Fibroblast of the aortic adventitia (primary cell): ENCODE measurements at regions not wholly inside any gene's neighbourhood (a gene's known extent, or its start where the extent isn't known, plus 50 kb on each side); places are given as distances from the start of the nearest gene placed in this dataset.

Experiments used
- DNase-seq: peaks from one replicate; pipeline ENCODE4 v3.0.0-alpha.2; 2010; ENCODE audit warnings: low read depth
- H3K4me3 ChIP-seq: 2 replicates; pipeline ENCODE4 v1.5.1; 2011; ENCODE audit warnings: low read depth, mild to moderate bottlenecking, control low read depth, low read length, moderate library complexity
- TF ChIP-seq, protein P1 (sequence below): IDR thresholded peaks from 2 replicates; pipeline ENCODE4 v1.5.1; 2011; ENCODE audit warnings: mild to moderate bottlenecking, low read length, control low read depth, inconsistent platforms; ENCODE audit not compliant: insufficient read depth

DNA sequence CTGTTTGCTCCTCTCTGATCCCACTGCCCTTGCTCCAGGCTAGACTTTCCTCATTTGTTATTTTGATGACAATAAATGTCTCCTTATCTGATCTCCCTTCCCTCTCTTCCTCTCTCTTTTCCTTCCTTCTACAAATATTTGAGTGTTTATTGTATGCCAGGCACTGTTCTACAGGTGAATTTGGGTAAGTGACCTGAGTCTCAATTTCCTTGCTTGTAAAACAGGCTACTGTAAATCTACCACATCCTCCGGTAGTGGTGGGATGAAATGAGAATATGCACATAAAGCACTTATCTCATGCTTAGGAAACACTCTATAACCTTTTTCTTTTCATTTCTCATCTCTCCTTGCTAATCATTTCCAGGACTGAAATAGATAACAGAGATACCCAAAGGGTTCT is 86.4 kb downstream of the HMHB1 start:
- DNase-seq: no peak
- TF ChIP-seq, protein P1, sequence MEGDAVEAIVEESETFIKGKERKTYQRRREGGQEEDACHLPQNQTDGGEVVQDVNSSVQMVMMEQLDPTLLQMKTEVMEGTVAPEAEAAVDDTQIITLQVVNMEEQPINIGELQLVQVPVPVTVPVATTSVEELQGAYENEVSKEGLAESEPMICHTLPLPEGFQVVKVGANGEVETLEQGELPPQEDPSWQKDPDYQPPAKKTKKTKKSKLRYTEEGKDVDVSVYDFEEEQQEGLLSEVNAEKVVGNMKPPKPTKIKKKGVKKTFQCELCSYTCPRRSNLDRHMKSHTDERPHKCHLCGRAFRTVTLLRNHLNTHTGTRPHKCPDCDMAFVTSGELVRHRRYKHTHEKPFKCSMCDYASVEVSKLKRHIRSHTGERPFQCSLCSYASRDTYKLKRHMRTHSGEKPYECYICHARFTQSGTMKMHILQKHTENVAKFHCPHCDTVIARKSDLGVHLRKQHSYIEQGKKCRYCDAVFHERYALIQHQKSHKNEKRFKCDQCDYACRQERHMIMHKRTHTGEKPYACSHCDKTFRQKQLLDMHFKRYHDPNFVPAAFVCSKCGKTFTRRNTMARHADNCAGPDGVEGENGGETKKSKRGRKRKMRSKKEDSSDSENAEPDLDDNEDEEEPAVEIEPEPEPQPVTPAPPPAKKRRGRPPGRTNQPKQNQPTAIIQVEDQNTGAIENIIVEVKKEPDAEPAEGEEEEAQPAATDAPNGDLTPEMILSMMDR: no peak
- no peak overlapping the region for H3K4me3 ChIP-seq

DNA sequence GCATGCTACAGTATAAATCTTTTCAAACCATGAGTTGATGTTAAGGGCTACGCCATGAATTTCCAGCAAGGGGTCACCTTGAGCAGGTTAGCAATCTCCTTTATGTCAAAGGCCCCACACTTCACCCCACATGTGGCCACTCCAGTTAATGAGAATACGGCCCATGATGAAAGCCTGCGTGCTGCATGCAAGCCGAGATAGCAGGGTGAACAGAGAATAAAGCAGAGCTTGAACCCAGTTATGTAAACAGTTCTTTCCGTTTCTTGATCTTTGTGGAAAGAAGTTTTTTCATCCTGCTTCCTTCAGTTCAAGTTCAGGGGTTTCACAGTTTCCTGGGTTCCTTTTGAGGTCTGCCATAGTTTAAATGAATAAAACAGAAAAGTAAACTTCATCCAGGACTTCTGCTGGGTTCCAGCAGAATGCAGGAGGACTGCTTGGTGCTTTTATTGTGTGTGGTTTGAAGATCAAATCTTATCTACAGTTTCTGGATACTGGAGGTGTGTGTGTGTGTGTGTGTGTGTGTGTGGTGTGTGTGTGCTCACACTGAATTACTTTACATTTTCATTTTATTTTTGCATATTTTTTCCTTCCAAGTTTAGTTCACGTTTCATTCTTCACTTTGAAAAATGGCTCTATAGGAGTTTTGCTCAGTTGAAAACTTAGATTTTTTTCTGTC is 87.1 kb downstream of the HMHB1 start:
- TF ChIP-seq, protein P1: no peak
- no peak overlapping the region for H3K4me3 ChIP-seq
- no peak for DNase-seq

DNA sequence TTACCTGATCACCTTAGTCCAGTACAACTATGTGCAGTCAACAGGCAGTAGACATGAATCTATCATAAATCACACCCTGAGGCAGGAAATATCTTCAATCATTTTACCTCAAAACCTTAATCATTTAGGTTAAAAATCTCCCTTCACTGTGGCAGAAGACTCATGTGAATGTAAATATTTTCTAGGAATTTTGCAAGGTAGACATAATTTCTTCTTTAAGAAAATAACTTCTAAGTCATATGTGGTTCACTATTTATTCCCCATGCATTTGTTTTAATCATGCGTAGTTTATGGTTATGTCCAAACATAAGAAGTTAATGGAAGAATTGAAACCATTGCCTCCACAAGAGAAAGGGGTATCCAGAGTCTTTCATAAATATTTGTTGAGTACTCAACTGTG is 97.0 kb downstream of the HMHB1 start:
- no peak overlapping the region for H3K4me3 ChIP-seq
- TF ChIP-seq, protein P1: no peak
- no peak for DNase-seq

DNA sequence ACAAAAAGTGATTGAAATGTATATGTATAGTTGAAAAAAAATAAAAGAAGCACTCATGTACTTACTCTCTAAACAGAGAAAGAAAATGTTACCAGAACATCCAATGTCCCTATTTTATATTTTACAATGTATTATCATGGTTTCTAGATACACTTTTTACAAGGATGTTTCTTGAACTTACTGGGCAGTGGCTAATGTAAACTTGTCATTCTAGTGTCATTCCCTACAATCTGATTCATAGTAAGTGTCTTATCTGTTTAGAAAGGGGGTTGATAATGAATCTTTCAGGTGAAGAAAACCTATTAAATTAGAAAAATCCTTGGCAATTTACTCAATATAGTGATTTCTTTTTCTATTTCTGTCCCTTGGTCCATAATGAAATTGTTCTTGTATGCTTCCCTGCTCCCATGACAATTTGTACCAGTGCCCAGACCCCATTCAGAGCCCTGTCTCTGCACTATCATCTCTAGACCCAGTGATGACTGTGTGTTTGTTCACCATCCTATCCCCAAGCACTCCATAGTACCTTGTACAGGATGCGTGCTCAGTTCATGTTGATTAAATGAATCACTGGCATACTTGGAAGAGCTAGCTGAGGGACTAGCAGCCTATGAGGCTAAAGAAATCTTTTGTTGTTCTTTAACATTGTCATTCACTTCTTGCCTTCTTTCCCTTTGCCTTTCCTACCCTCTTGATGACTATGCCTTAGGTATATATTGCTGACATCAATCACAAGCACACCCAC is 101.2 kb downstream of the HMHB1 start:
- TF ChIP-seq, protein P1: no peak
- peak; percentile 75 for DNase-seq
- H3K4me3 ChIP-seq: no peak overlapping the region

DNA sequence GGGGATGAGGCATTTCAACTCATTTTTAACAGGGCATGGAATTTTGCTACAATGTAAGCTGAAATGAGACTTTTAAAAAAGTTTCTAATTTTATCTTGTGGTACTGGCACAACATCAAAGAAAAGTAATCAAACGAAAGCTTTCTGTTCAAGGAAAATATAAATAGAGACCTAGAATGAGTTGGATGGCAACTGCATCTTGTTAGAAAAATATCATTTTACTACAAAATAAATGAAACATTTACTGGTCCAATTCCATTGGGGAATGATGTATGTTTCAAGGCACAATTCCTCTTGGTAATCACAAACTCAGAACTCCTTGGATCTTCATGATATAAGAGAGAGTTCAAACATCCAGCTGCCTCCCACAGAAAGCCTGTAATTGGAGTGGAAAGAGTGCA is 102.8 kb downstream of the HMHB1 start:
- H3K4me3 ChIP-seq: no peak overlapping the region
- no peak for DNase-seq
- TF ChIP-seq, protein P1: no peak

DNA sequence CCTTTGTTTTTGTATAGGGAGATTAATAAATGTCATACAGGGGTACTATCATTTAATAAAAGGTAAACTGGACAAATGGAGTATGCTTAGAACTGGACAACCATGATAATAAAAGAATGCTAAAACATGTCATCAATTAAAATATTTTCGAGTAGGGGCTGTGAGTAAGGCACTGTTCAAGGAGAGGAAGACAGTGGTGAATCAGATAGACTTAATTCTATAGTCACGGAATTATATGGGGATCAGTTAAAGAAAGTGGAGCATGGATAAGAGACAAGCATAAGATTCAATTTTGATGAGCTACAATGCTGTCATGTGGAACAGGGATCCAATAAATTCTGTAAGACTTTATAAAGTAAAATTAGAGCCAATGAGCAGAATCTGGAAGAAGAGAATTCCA is 104.5 kb downstream of the HMHB1 start:
- no peak for DNase-seq
- TF ChIP-seq, protein P1: no peak

More for the DNA sequence above, 104.5 kb downstream of the HMHB1 start:
- no peak overlapping the region for H3K4me3 ChIP-seq
